OCI-LY1 (cell line): ENCODE measurements at regions not wholly inside any gene's neighbourhood (a gene's known extent, or its start where the extent isn't known, plus 50 kb on each side); places are given as distances from the start of the nearest gene placed in this dataset.

Source experiments
- H2AFZ ChIP-seq: fragments of 200-600 bp; sonication (generic), shearing (Covaris generic); 2 replicates; pipeline ENCODE4 v1.6.0; 2014; ENCODE audit warnings: antibody characterized with exemption, mild to moderate bottlenecking, low read length
- H3F3A ChIP-seq: fragments of 200-600 bp; sonication (generic), shearing (Covaris generic); 2 replicates; pipeline ENCODE4 v1.6.0; 2014; ENCODE audit warnings: mild to moderate bottlenecking, antibody characterized with exemption, low read length, moderate library complexity; ENCODE audit not compliant: insufficient read depth
- H3K27ac ChIP-seq: fragments of 200-600 bp; sonication (generic); 2 replicates; pipeline ENCODE4 v1.5.1; 2014; ENCODE audit warnings: low read length, mixed run types, mild to moderate bottlenecking, low read depth; ENCODE audit not compliant: poor library complexity, severe bottlenecking
- H3K27me3 ChIP-seq: fragments of 200-600 bp; sonication (generic); 2 replicates; pipeline ENCODE4 v1.6.0; 2014; ENCODE audit warnings: antibody characterized with exemption, mild to moderate bottlenecking, low read length, moderate library complexity; ENCODE audit not compliant: insufficient read depth
- H3K36me3 ChIP-seq: fragments of 200-600 bp; sonication (generic); 2 replicates; pipeline ENCODE4 v1.6.1; 2014; ENCODE audit warnings: mild to moderate bottlenecking, antibody characterized with exemption, low read length, moderate library complexity, mixed read lengths; ENCODE audit not compliant: insufficient read depth
- H3K4me1 ChIP-seq: fragments of 200-600 bp; sonication (generic); 2 replicates; pipeline ENCODE4 v1.5.1; 2014; ENCODE audit warnings: mild to moderate bottlenecking, low read length, moderate library complexity; ENCODE audit not compliant: insufficient read depth, severe bottlenecking
- H3K4me2 ChIP-seq: fragments of 200-600 bp; sonication (generic), shearing (Covaris generic); 2 replicates; pipeline ENCODE4 v1.6.1; 2014; ENCODE audit warnings: low read length
- H3K4me3 ChIP-seq: fragments of 200-600 bp; sonication (generic); 2 replicates; pipeline ENCODE4 v1.5.1; 2014; ENCODE audit warnings: low read length, low read depth, mild to moderate bottlenecking, mixed read lengths; ENCODE audit not compliant: poor library complexity, severe bottlenecking
- H3K79me2 ChIP-seq: fragments of 200-600 bp; shearing (Covaris generic); 2 replicates; pipeline ENCODE4 v1.6.1; 2016; ENCODE audit warnings: mixed run types, low read length, mixed read lengths; ENCODE audit not compliant: insufficient read depth
- H3K9ac ChIP-seq: fragments of 200-600 bp; sonication (generic), shearing (Covaris generic); 2 replicates; pipeline ENCODE4 v1.6.1; 2014; ENCODE audit warnings: mild to moderate bottlenecking, low read length, mixed read lengths
- H3K9me2 ChIP-seq: fragments of 200-600 bp; sonication (generic), shearing (Covaris generic); 2 replicates; pipeline ENCODE4 v1.6.1; 2014; ENCODE audit warnings: low read depth, mild to moderate bottlenecking, low read length, mixed read lengths
- H3K9me3 ChIP-seq: fragments of 200-600 bp; shearing (Covaris generic); 2 replicates; pipeline ENCODE4 v1.6.1; 2014; ENCODE audit warnings: low read length, mixed read lengths
- H4K20me1 ChIP-seq: fragments of 200-600 bp; sonication (generic), shearing (Covaris generic); 2 replicates; pipeline ENCODE4 v1.6.0; 2016; ENCODE audit warnings: mild to moderate bottlenecking, low read length; ENCODE audit not compliant: insufficient read depth
- CTCF ChIP-seq: fragments of 200-600 bp; sonication (generic), shearing (Covaris generic); IDR thresholded peaks from 2 replicates; pipeline ENCODE4 v1.5.1; 2017; ENCODE audit warnings: mild to moderate bottlenecking, antibody characterized with exemption, low read length, moderate library complexity, mixed read lengths
- EZH2 ChIP-seq: fragments of 200-600 bp; sonication (generic), shearing (Covaris generic); IDR thresholded peaks from 2 replicates; pipeline ENCODE4 v1.8.0; 2017; ENCODE audit warnings: borderline replicate concordance, mixed run types, mild to moderate bottlenecking, antibody characterized with exemption, low read length, moderate library complexity, mixed read lengths

GRCh38 chr4:119736559-119736958 lies 108.0 kb upstream of the PDE5A start:
- H3K4me3 ChIP-seq: no peak overlapping the region
- H3K4me1 ChIP-seq: no peaks in the 10 kb centered on the region
- no peaks in the 10 kb centered on the region for H3K9me2 ChIP-seq
- no peak overlapping the region for H3K27ac ChIP-seq
- no peaks in the 10 kb centered on the region for H3K79me2 ChIP-seq
- no peak for TF ChIP-seq CTCF
- no peak for TF ChIP-seq EZH2
- no peaks in the 10 kb centered on the region for H4K20me1 ChIP-seq
- no peaks in the 10 kb centered on the region for H3F3A ChIP-seq
- H3K27me3 ChIP-seq: no peaks in the 10 kb centered on the region
- H3K9ac ChIP-seq: no peak overlapping the region
- H3K4me2 ChIP-seq: no peak overlapping the region
- no peaks in the 10 kb centered on the region for H3K36me3 ChIP-seq
- H2AFZ ChIP-seq: no peak overlapping the region
- no peaks in the 10 kb centered on the region for H3K9me3 ChIP-seq

DNA sequence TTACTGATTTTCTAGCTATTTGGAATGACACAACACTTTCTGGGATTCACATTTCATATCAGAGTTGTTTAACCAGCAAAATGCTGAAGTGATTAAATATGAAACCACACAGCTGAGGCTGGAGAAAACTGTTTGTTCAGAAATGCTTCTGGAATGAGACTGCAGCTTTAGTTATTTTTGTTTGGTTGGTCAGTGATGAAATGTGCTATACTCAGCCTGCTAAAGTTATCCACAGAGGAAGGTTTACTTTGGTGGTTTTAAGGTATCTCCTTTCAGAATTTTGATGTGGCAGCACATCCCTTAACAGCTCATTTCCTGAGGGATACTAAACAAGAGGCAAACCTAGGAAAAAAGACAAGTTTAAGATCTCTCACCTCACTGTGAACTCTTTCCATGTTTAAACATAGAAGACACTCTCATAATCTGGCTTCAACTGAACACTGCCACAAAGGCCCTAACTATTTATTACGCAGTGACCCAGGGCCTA lies 106.6 kb upstream of the PDE5A start:
- TF ChIP-seq EZH2: no peak
- TF ChIP-seq CTCF: no peak
- H3F3A ChIP-seq: no peaks in the 10 kb centered on the region
- H3K4me1 ChIP-seq: no peaks in the 10 kb centered on the region
- H3K4me2 ChIP-seq: no peak overlapping the region
- no peak overlapping the region for H3K4me3 ChIP-seq
- H3K27ac ChIP-seq: no peak overlapping the region
- H3K79me2 ChIP-seq: no peaks in the 10 kb centered on the region
- H3K9me3 ChIP-seq: no peaks in the 10 kb centered on the region
- no peaks in the 10 kb centered on the region for H4K20me1 ChIP-seq
- no peaks in the 10 kb centered on the region for H3K27me3 ChIP-seq
- no peak overlapping the region for H2AFZ ChIP-seq
- H3K36me3 ChIP-seq: no peaks in the 10 kb centered on the region
- H3K9me2 ChIP-seq: no peaks in the 10 kb centered on the region
- no peak overlapping the region for H3K9ac ChIP-seq

- no peaks in the 10 kb centered on the region for H3K36me3 ChIP-seq
- no peak overlapping the region for H3K4me3 ChIP-seq
- no peak overlapping the region for H3K9ac ChIP-seq
- no peak overlapping the region for H3K4me2 ChIP-seq
- no peak for TF ChIP-seq EZH2
- no peaks in the 10 kb centered on the region for H3K9me2 ChIP-seq
- no peaks in the 10 kb centered on the region for H4K20me1 ChIP-seq
- no peaks in the 10 kb centered on the region for H3K4me1 ChIP-seq
- no peak overlapping the region for H2AFZ ChIP-seq
- no peaks in the 10 kb centered on the region for H3K79me2 ChIP-seq
- no peaks in the 10 kb centered on the region for H3F3A ChIP-seq
- H3K27me3 ChIP-seq: no peaks in the 10 kb centered on the region
- no peak overlapping the region for H3K27ac ChIP-seq
- H3K9me3 ChIP-seq: no peaks in the 10 kb centered on the region
These were observed 104.8 kb upstream of the PDE5A start for GRCh38 chr4:119733431-119733830.

GRCh38 chr4:119731778-119732177 lies 103.2 kb upstream of the PDE5A start:
- Histone ChIP-seq H3K36me3 (no peaks in the 10 kb centered on the region), H3K27ac (no peak overlapping the region), H4K20me1 (no peaks in the 10 kb centered on the region), H3K4me3 (no peak overlapping the region), H3K4me1 (no peaks in the 10 kb centered on the region), H3K4me2 (no peak overlapping the region), H3K9me3 (no peaks in the 10 kb centered on the region), H3K27me3 (no peaks in the 10 kb centered on the region), H3K79me2 (no peaks in the 10 kb centered on the region), H3K9me2 (no peaks in the 10 kb centered on the region), H2AFZ (no peak overlapping the region), H3F3A (no peaks in the 10 kb centered on the region), H3K9ac (no peak overlapping the region)
- TF ChIP-seq CTCF (no peak), EZH2 (no peak)
